ENCODE measurements at regions not wholly inside any gene's neighbourhood (a gene's known extent, or its start where the extent isn't known, plus 50 kb on each side); places are given as distances from the start of the nearest gene placed in this dataset.

GRCh38 chr13:61470786-61471185, 55.1 kb upstream of the PCDH20 start:
- WGBS: 18% methylated on average over 2 of the region's 2 CpGs
- H3K27me3 ChIP-seq: no peaks in the 10 kb centered on the region
- H3K4me3 ChIP-seq: no peak overlapping the region
- no peaks in the 10 kb centered on the region for H3K4me1 ChIP-seq
- TF ChIP-seq EP300 (IDR thresholded peaks at IDR 0.05) (no peak), POLR2A (IDR thresholded peaks at IDR 0.05) (no peak)
- no peaks in the 10 kb centered on the region for H3K9me3 ChIP-seq
- DNase-seq (ENCODE audit: low spot score in 2 of 2): no peak
- no peak overlapping the region for H3K27ac ChIP-seq
- no peaks in the 10 kb centered on the region for H3K36me3 ChIP-seq

DNA sequence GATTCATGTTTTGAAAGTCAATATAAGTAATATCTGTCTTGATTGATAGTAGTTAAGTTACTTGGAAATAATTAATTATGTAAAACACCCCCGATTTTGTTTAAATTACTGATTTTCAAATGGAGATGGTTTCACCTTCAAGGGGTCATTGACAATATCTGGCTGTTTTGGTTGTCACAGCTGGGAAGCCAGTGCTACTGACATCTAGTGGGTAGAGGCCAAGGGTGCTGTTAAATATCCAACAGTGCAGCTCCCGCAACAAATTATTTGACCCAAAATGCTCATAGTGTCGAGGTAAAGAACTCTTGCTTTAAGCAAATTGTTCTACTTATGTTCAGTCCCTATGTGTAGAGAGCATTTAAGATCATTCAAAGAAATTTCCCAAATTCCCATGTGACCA, 50.6 kb upstream of the PCDH20 start:
- DNase-seq (ENCODE audit: low spot score in 2 of 2): no peak
- no peak for TF ChIP-seq CTCF (IDR thresholded peaks at IDR 0.05)
- no peak for TF ChIP-seq POLR2AphosphoS5 (IDR thresholded peaks at IDR 0.05)
- no peak for TF ChIP-seq POLR2A (IDR thresholded peaks at IDR 0.05)
- TF ChIP-seq EP300 (IDR thresholded peaks at IDR 0.05): no peak
- no peak overlapping the region for H3K27ac ChIP-seq
- WGBS: 58% methylated on average over 3 of the region's 3 CpGs
- H3K36me3 ChIP-seq: no peaks in the 10 kb centered on the region
- no peak overlapping the region for H3K4me3 ChIP-seq
- no peaks in the 10 kb centered on the region for H3K9me3 ChIP-seq
- H3K27me3 ChIP-seq: no peaks in the 10 kb centered on the region
- H3K4me1 ChIP-seq: no peaks in the 10 kb centered on the region

Data from suprapubic skin (tissue), 4 donors.